ENCODE measurements at regions not wholly inside any gene's neighbourhood (a gene's known extent, or its start where the extent isn't known, plus 50 kb on each side); places are given as distances from the start of the nearest gene placed in this dataset.

DNA sequence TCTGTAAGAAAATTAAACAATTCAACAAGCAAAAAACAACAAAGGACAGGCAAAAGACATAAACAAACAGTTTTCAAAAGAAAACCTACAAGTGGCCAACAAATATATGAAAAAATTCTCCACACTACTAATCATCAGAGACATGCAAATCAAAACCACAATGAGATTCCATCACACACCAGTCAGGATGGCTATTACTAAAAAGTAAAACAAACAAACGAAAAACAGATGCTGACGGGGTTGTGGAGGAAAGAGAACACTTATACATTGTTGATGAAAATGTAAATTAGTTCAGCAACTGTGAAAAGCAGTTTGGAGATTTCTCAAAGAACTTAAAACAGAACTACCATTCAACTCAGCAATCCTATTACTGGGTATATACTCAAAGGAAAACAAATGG is 537.6 kb downstream of the HDGFL1 start:
- intact Hi-C loops (cut with micrococcal nuclease) = no loop called here

DNA sequence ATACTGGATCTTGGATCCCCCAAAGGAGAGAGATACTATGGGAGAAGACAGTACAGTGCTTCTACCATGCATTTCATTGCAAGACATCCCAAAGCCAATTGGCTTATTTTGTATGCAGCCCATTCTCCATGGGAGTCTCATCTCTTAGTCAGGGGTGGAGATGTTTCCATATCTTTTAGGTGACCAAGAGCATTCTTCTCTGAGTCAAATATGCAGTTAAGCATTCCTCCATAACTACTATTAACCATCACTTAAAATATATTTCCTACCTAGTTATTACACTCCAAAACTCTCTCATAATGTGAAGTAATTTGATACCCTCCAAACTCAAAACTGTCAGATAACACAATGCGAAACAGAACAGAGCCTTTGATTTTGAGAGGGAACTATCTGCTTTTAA is 542.6 kb downstream of the HDGFL1 start:
- intact Hi-C loops (cut with micrococcal nuclease) = no loop called here

- intact Hi-C loops (cut with micrococcal nuclease) = no loop called here
Observed at GRCh38 chr6:23114812-23115504, 545.6 kb downstream of the HDGFL1 start.

- intact Hi-C loops (cut with micrococcal nuclease) = no loop called here
Observed at GRCh38 chr6:23137611-23138010, 568.2 kb downstream of the HDGFL1 start.

GRCh38 chr6:23140871-23141270 is 571.5 kb downstream of the HDGFL1 start:
- intact Hi-C loops (cut with micrococcal nuclease) = no loop called here

- intact Hi-C loops (cut with micrococcal nuclease) = no loop called here
Observed at GRCh38 chr6:23145781-23146180, 576.4 kb downstream of the HDGFL1 start.

DNA sequence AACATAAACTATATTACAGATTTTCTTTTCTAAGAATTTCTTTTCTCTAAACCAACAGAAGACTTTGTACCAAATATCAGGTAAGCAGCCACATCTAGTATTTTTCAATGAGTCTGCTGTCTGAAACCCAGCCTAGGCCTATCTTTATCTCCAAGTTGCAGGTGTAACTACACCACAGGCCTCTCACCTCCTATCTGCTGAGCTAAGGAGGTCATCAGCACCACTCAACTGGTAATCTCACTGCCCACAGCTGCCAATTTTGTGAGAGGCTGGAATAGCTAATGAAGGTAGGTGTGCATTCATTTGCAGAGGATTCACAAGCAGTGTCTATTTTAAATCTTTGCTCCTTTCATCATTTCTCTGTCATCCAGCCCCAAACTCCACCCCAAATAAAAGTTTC is 584.8 kb downstream of the HDGFL1 start:
- intact Hi-C loops (cut with micrococcal nuclease) = no loop called here

GRCh38 chr6:23170049-23170448 is 600.7 kb downstream of the HDGFL1 start:
- intact Hi-C loops (cut with micrococcal nuclease) = no loop called here

- intact Hi-C loops (cut with micrococcal nuclease) = no loop called here
Observed at GRCh38 chr6:23173234-23173633, 603.9 kb downstream of the HDGFL1 start.

GRCh38 chr6:23174781-23175361 is 605.5 kb downstream of the HDGFL1 start:
- intact Hi-C loops (cut with micrococcal nuclease) = no loop called here

DNA sequence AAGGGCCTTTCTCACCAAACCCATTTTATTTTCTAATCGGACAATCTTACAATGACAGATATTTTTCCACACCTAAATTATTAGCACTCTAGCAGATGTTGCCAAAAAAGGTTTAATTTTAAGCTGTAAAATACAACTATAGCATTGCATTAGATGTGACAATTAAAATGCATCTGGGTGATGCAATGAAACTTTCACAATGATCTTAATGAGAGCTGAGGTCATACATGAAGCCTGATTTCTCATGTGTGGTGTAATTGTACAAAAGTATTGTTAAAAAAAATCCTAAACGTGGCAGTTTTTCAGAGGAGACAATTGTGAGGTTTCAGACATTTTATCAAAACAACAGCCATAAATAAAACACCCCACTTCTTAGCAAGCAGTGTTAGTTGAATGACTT is 606.0 kb downstream of the HDGFL1 start:
- intact Hi-C loops (cut with micrococcal nuclease) = no loop called here

DNA sequence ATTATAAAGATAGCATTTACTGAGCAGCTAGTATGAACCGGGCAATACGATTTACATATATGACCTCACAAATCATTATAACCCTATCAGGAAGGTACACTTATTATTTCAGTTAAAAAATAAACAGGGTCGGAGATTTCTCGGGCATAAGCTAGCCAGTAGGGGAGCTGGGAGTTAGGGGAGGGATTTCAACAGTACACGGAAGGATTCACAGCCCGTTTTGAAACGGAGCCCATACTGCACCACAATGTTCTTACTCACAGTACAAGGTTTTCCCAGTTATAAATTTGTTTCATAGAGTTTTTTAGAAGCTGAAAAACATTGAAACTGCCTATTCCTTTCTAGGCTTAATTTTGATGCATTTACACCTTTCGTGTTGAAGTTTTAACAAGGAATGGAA is 607.1 kb downstream of the HDGFL1 start:
- intact Hi-C loops (cut with micrococcal nuclease) = no loop called here

DNA sequence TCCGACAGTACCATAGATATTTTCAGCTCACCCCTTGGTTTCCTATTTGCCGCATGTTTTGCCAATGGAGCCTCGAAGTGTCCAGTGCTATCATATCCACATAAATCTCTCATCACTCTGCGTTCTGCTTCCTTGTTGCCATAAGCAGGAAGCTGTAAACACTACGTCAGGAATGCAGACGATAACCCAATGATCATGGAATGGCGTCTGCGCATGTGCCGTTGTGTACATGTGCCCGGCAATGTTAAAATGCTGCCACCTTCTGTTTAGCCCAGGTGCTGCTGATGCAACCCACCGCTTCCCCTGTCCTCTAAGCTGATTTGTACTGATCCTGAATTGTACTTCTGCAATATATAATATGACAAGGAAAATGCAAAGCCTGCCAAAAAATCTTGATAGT is 607.5 kb downstream of the HDGFL1 start:
- intact Hi-C loops (cut with micrococcal nuclease) = no loop called here

- intact Hi-C loops (cut with micrococcal nuclease) = no loop called here
Observed at GRCh38 chr6:23177806-23178205, 608.4 kb downstream of the HDGFL1 start.

GRCh38 chr6:23179994-23180393 is 610.6 kb downstream of the HDGFL1 start:
- intact Hi-C loops (cut with micrococcal nuclease) = no loop called here

DNA sequence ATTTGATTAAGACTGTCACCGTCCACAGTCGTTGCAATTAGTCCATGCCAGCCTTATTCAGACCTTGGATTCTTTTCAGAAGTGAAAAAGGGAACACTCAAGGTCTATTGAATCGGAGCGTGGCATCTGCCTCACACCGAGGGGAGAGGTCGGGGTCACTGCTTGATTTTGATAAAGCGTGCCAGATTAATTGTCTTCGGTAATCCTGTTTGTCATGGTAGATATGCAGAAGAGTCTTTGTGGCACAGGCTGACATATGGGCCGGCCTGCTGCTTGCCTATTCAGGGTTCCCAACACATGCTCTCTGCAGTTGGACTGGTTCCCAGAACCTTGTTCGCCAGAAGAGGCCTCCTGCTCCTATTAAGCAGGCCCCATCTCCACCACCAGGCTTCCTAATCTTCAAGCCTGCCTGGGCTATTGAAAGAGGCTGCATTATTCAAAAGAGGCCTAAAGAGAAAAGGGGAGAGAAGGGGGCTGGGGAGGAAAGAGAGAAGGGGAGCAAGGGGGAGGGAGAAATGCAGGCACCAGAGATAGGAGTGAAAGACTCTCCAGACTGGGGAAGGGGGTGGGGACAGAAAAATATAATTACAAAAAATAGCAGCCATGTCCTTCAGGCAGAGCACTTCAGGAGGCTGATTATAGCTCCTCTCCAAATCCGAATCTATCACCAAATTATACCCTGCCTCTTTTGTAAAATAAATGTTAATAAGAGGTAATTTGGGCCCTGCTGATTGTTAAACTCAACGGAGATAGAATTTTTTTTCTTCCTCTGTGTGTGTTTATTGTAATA is 611.3 kb downstream of the HDGFL1 start:
- intact Hi-C loops (cut with micrococcal nuclease) = no loop called here

GRCh38 chr6:23181356-23182110 is 612.2 kb downstream of the HDGFL1 start:
- intact Hi-C loops (cut with micrococcal nuclease) = no loop called here

GRCh38 chr6:23183846-23184245 is 614.5 kb downstream of the HDGFL1 start:
- intact Hi-C loops (cut with micrococcal nuclease) = no loop called here

- intact Hi-C loops (cut with micrococcal nuclease) = no loop called here
Observed at GRCh38 chr6:23184351-23184750, 615.0 kb downstream of the HDGFL1 start.

DNA sequence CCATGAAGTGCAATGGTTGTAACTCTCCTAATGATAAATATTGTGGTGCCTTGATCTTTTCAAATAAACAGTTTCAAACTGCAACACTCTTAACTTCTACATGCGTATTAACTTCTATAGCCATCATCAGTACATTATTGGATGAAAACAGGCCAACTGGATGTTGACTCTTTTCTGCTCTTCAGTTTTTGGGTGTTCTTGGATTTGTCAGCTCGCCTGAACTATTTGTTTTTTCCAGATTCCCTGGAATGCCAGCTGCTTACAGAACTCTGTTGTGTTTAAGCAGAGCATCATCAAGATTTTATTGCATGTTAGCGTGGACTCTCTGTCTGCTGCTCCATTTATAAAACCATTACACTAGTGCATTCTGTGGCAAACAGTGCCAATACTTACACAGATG is 626.1 kb downstream of the HDGFL1 start:
- intact Hi-C loops (cut with micrococcal nuclease) = no loop called here

DNA sequence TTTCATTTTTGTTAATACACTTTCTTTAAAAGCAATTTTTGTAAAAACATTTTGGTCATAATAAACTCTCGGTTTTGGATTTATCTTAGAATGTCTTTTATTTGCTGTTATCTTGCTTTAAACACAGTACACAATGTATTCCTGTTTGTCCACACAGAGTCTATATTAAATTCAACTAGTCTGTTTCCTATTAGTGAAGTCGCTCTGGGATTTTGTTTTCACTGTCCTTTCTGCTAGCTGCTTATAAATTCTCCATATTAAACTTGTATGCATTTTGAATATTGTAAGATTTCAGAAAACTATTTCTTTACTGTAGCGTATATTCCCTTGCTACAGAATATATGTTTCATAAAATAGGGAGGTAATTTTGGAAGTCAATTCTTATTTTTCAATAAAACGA is 630.2 kb downstream of the HDGFL1 start:
- intact Hi-C loops (cut with micrococcal nuclease) = no loop called here

DNA sequence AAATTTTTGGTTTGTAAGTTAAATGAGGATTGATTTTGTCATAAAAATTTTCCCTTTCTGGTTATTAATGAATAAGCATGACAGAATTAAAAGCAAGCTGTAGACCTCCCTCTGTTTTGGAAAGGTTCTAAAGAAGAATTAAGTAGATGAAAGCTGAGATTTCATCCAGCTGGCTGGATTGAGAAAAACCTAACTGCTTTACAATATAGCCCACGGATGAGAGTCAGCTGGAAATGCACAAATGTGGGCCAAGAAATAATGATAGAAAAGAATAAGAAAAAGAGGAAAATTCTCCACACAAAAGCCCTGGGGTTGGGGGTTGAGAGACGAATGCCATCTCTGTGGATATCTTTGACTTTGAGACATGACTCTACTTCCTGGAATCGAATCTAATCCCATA is 631.6 kb downstream of the HDGFL1 start:
- intact Hi-C loops (cut with micrococcal nuclease) = no loop called here
